Endothelial cell of umbilical vein (primary cell): ENCODE measurements at regions not wholly inside any gene's neighbourhood (a gene's known extent, or its start where the extent isn't known, plus 50 kb on each side); places are given as distances from the start of the nearest gene placed in this dataset.

Experiments
- BruUV-seq: library from RNA; stranded (reverse); fragments of 400-500 nt; replicated peaks from 2 replicates; lab custom pipeline; 2021; lab: Mats Ljungman, UMichigan
- CTCF ChIA-PET: fragments of 300-600, 350-600 bp; sonication (Branson Sonifier 250); formaldehyde crosslinking; loops from one replicate; lab custom pipeline; 2021; ENCODE audit warnings: antibody characterized with exemption, inconsistent platforms; lab: Charles Lee
- POLR2A ChIA-PET: fragments of 300-600, 350-600 bp; sonication (Branson Sonifier 250); formaldehyde crosslinking; loops from one replicate; lab custom pipeline; 2021; ENCODE audit warnings: antibody characterized with exemption, inconsistent platforms; lab: Charles Lee
- DNase-seq: peaks from one replicate; pipeline ENCODE4 v3.0.0-alpha.2; 2011; ENCODE audit warnings: low read depth, low spot score
- FAIRE-seq: peaks from 2 replicates; lab custom pipeline; 2011; peaks lifted over from hg19 to GRCh38; lab: Jason Lieb, UNC
- H2AFZ ChIP-seq: 2 replicates; pipeline ENCODE4 v1.6.0; 2012; ENCODE audit warnings: low read depth, low read length, control low read depth, inconsistent platforms
- H3K27ac ChIP-seq: 2 replicates; pipeline ENCODE4 v1.5.1; 2011; ENCODE audit warnings: low read depth, mild to moderate bottlenecking, control low read depth, low read length, moderate library complexity; ENCODE audit not compliant: insufficient read depth
- H3K27me3 ChIP-seq, 2 experiments: 2 replicates each; pipeline versions ENCODE4 v1.6.0 to v1.6.1; 2011; ENCODE audit warnings: low read length in 2 of 2, mixed read lengths in 1 of 2; ENCODE audit not compliant: control insufficient read depth in 2 of 2, insufficient read depth in 2 of 2
- H3K36me3 ChIP-seq, 2 experiments: 2 replicates in 1 of 2; 3 replicates in 1 of 2; pipeline ENCODE4 v1.5.1; 2011; ENCODE audit warnings: low read length in 2 of 2, mild to moderate bottlenecking in 1 of 2, moderate library complexity in 1 of 2; ENCODE audit not compliant: control insufficient read depth in 2 of 2, insufficient read depth in 2 of 2; ENCODE audit errors: extremely low read depth in 1 of 2
- H3K4me1 ChIP-seq: 3 replicates; pipeline ENCODE4 v1.5.1; 2011; ENCODE audit warnings: mild to moderate bottlenecking, low read length; ENCODE audit not compliant: control insufficient read depth, insufficient read depth; ENCODE audit errors: extremely low read depth
- H3K4me2 ChIP-seq: 2 replicates; pipeline ENCODE4 v1.6.1; 2011; ENCODE audit warnings: low read length, control low read depth, mixed read lengths; ENCODE audit not compliant: insufficient read depth
- H3K4me3 ChIP-seq, 3 experiments: fragments of 200-600 bp in 1 of 3; sonication (generic), shearing (Covaris generic) in 1 of 3; replicated peaks in 1 of 3; 2 replicates each; pipeline ENCODE4 v1.5.1; 2011 to 2016; ENCODE audit warnings: control low read depth in 3 of 3, low read length in 3 of 3, mild to moderate bottlenecking in 2 of 3, inconsistent platforms in 1 of 3, low read depth in 1 of 3, moderate library complexity in 1 of 3; ENCODE audit not compliant: insufficient read depth in 1 of 3
- H3K79me2 ChIP-seq: 2 replicates; pipeline ENCODE4 v1.6.0; 2012; ENCODE audit warnings: low read length, inconsistent platforms; ENCODE audit not compliant: control insufficient read depth, insufficient read depth
- H3K9ac ChIP-seq: replicated peaks from 2 replicates; pipeline ENCODE3; 2011; ENCODE audit warnings: low read length, control low read depth; ENCODE audit not compliant: insufficient read depth; ENCODE audit errors: extremely low read depth
- H3K9me1 ChIP-seq: replicated peaks from 3 replicates; pipeline ENCODE4 v1.6.0; 2011; ENCODE audit warnings: mild to moderate bottlenecking, low read length; ENCODE audit not compliant: control insufficient read depth, insufficient read depth; ENCODE audit errors: extremely low read depth
- H3K9me3 ChIP-seq: replicated peaks from 2 replicates; pipeline ENCODE4 v1.5.1; 2012; ENCODE audit warnings: low read length, inconsistent platforms; ENCODE audit not compliant: control insufficient read depth, insufficient read depth
- H4K20me1 ChIP-seq: replicated peaks from 2 replicates; pipeline ENCODE3; 2011; ENCODE audit warnings: mild to moderate bottlenecking, low read length; ENCODE audit not compliant: control insufficient read depth, insufficient read depth; ENCODE audit errors: extremely low read depth
- EZH2 ChIP-seq: IDR thresholded peaks from 2 replicates; pipeline ENCODE4 v1.6.1; 2012; ENCODE audit warnings: borderline replicate concordance, low read depth, mild to moderate bottlenecking, moderate library complexity, low read length, inconsistent platforms; ENCODE audit not compliant: severe bottlenecking
- FOS ChIP-seq: IDR thresholded peaks from 2 replicates; pipeline ENCODE4 v1.6.1; 2011; ENCODE audit warnings: mild to moderate bottlenecking, low read length, moderate library complexity, borderline replicate concordance; ENCODE audit not compliant: insufficient read depth
- GATA2 ChIP-seq: IDR thresholded peaks from 2 replicates; pipeline ENCODE4 v1.7.0; 2011; ENCODE audit warnings: low read depth, mild to moderate bottlenecking, moderate library complexity, mixed read lengths, low read length; ENCODE audit not compliant: insufficient read length, insufficient read depth
- JUN ChIP-seq: IDR thresholded peaks from 2 replicates; pipeline ENCODE4 v1.6.1; 2011; ENCODE audit warnings: borderline replicate concordance, low read depth; ENCODE audit not compliant: insufficient read length, insufficient read depth
- MYC ChIP-seq: IDR thresholded peaks from one replicate; pipeline ENCODE4 v1.6.1; 2011; ENCODE audit warnings: mild to moderate bottlenecking, low read depth, low read length
- POLR2A ChIP-seq: IDR thresholded peaks from 2 replicates; pipeline ENCODE4 v1.6.1; 2012; ENCODE audit warnings: low read depth, mild to moderate bottlenecking, control low read depth, low read length
- POLR2AphosphoS5 ChIP-seq: IDR thresholded peaks from 2 replicates; pipeline ENCODE4 v1.6.1; 2012; ENCODE audit warnings: low read depth, mild to moderate bottlenecking, control low read depth, low read length, moderate library complexity; ENCODE audit not compliant: insufficient read depth
- dilution Hi-C: fragments of 300-500 bp; cut with MboI; formaldehyde crosslinking; loops from one replicate; pipeline ENCODE4 v1.15.0; 2019; ENCODE audit warnings: low sequenced_read_pairs; ENCODE audit not compliant: extremely low pct_ligation_motif_present
- intact Hi-C: fragments of 100-400 bp; cut with micrococcal nuclease; formaldehyde crosslinking; loops from one replicate; pipeline ENCODE4 v1.10.0; 2022
- TF ChIP-seq, protein P1 (sequence below), 2 donors: IDR thresholded peaks; 1 replicate in 1 of 2; 2 replicates in 1 of 2; pipeline ENCODE4 v1.5.1; 2011; ENCODE audit warnings: low read length in 2 of 2, mild to moderate bottlenecking in 2 of 2, moderate library complexity in 2 of 2, control low read depth in 1 of 2, inconsistent platforms in 1 of 2, low read depth in 1 of 2; ENCODE audit not compliant: insufficient read depth in 1 of 2; ENCODE audit errors: extremely low read depth in 1 of 2
- TF ChIP-seq, protein P2 (sequence below): IDR thresholded peaks from 2 replicates; pipeline ENCODE4 v1.6.1; 2011; ENCODE audit not compliant: insufficient read depth, insufficient read length

DNA sequence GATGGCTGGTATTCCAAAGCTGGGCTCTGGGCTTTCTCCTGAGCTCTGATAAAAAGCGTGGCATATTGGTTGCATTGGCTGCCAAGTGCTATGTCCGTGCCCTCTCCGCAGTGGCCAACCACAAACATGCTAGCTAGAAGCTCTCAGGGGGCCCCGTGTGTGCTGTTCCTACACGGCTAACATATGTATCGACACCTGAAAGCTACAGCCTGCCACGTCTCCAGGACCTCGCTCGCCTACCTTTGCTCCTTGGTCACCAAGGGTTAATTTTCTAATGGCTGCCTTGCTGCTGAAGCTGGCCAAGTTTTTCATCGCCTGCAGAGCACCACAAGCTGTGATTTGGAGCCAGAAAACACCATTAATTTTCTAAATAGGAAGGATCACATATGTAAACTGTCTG lies 888.4 kb downstream of the BCL11A start:
- Histone ChIP-seq H3K27me3 (no peaks in the 10 kb centered on the region), H3K4me3 (no peak overlapping the region), H3K4me2 (no peak overlapping the region), H3K79me2 (no peaks in the 10 kb centered on the region), H3K9me3 (no peaks in the 10 kb centered on the region), H3K4me1 (no peaks in the 10 kb centered on the region), H4K20me1 (no peaks in the 10 kb centered on the region), H3K9ac (no peak overlapping the region), H3K9me1 (no peaks in the 10 kb centered on the region), H3K27ac (no peak overlapping the region), H3K36me3 (no peaks in the 10 kb centered on the region), H2AFZ (no peak overlapping the region)
- intact Hi-C loops (no loop called here), dilution Hi-C loops (no loop called here)
- POLR2A ChIA-PET = no interaction called here
- TF ChIP-seq, protein P1, sequence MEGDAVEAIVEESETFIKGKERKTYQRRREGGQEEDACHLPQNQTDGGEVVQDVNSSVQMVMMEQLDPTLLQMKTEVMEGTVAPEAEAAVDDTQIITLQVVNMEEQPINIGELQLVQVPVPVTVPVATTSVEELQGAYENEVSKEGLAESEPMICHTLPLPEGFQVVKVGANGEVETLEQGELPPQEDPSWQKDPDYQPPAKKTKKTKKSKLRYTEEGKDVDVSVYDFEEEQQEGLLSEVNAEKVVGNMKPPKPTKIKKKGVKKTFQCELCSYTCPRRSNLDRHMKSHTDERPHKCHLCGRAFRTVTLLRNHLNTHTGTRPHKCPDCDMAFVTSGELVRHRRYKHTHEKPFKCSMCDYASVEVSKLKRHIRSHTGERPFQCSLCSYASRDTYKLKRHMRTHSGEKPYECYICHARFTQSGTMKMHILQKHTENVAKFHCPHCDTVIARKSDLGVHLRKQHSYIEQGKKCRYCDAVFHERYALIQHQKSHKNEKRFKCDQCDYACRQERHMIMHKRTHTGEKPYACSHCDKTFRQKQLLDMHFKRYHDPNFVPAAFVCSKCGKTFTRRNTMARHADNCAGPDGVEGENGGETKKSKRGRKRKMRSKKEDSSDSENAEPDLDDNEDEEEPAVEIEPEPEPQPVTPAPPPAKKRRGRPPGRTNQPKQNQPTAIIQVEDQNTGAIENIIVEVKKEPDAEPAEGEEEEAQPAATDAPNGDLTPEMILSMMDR (IDR thresholded peaks at IDR 0.05; ENCODE audit: extremely low read depth in 1 of 2, insufficient read depth in 1 of 2, low read depth in 1 of 2, low read length in 2 of 2) = no peak
- TF ChIP-seq, protein P2, sequence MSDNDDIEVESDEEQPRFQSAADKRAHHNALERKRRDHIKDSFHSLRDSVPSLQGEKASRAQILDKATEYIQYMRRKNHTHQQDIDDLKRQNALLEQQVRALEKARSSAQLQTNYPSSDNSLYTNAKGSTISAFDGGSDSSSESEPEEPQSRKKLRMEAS = no peak
- TF ChIP-seq POLR2A (no peak), FOS (no peak), JUN (no peak), GATA2 (no peak), EZH2 (no peak), POLR2AphosphoS5 (no peak), MYC (no peak)
- FAIRE-seq (no peak), DNase-seq (no peak)
- no TSS peak for BruUV-seq
- CTCF ChIA-PET = no interaction called here
